Sigmoid colon (tissue), 4 donors: ENCODE measurements at regions not wholly inside any gene's neighbourhood (a gene's known extent, or its start where the extent isn't known, plus 50 kb on each side); places are given as distances from the start of the nearest gene placed in this dataset.

Experiments
- EP300 ChIP-seq, 4 donors: sonication (generic); formaldehyde crosslinking; IDR thresholded peaks; one replicate each; pipeline ENCODE4 v1.6.1; 2017; ENCODE audit warnings: antibody characterized with exemption in 4 of 4
- TF ChIP-seq, protein P1 (sequence below), 4 experiments: fragments of 450-650 bp in 3 of 4; fragments of 200-600 bp in 1 of 4; IDR thresholded peaks; one replicate each; pipeline ENCODE4 v1.5.1; 2016 to 2019; ENCODE audit warnings: antibody characterized with exemption in 4 of 4, mild to moderate bottlenecking in 3 of 4, moderate library complexity in 2 of 4

DNA sequence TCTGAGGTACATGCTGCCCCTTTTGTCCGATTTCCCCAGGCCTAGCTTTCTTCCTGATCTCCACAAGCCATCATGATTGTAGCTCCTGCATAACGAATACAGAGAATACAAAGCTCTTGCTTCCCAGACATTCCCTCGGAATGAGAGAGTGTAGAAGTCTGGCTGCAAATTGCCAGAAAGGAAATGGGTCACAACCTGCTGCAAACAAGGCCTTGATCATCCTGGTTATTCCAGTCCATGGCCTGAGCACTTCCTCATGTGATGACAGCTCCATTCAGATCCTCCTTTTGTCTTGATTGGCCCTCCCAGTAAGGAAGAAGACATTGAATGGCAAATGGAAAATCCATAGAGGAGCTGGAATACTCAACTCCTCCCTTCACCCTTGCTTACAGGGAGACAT is 136.0 kb upstream of the ADRA1B start:
- TF ChIP-seq, protein P1, sequence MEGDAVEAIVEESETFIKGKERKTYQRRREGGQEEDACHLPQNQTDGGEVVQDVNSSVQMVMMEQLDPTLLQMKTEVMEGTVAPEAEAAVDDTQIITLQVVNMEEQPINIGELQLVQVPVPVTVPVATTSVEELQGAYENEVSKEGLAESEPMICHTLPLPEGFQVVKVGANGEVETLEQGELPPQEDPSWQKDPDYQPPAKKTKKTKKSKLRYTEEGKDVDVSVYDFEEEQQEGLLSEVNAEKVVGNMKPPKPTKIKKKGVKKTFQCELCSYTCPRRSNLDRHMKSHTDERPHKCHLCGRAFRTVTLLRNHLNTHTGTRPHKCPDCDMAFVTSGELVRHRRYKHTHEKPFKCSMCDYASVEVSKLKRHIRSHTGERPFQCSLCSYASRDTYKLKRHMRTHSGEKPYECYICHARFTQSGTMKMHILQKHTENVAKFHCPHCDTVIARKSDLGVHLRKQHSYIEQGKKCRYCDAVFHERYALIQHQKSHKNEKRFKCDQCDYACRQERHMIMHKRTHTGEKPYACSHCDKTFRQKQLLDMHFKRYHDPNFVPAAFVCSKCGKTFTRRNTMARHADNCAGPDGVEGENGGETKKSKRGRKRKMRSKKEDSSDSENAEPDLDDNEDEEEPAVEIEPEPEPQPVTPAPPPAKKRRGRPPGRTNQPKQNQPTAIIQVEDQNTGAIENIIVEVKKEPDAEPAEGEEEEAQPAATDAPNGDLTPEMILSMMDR (IDR thresholded peaks at IDR 0.05): no peak
- TF ChIP-seq EP300 (IDR thresholded peaks at IDR 0.05): no peak
